AG09319 (cell line): ENCODE measurements at regions not wholly inside any gene's neighbourhood (a gene's known extent, or its start where the extent isn't known, plus 50 kb on each side); places are given as distances from the start of the nearest gene placed in this dataset.

Experiments
- DNase-seq: peaks from one replicate; pipeline ENCODE4 v3.0.0-alpha.2; 2010; ENCODE audit warnings: low read depth; ENCODE audit errors: extremely low read depth
- CTCF ChIP-seq: IDR thresholded peaks from 2 replicates; pipeline ENCODE4 v1.5.1; 2011; ENCODE audit warnings: low read depth, mild to moderate bottlenecking, inconsistent platforms, low read length, moderate library complexity

GRCh38 chr5:128750155-128750554 is 212.1 kb upstream of the FBN2 start:
- TF ChIP-seq CTCF = no peak
- DNase-seq = no peak

GRCh38 chr5:128757196-128757959 is 207.9 kb upstream of the SLC27A6 start:
- TF ChIP-seq CTCF = no peak
- no peak for DNase-seq

GRCh38 chr5:128762661-128763306 is 202.5 kb upstream of the SLC27A6 start:
- no peak for DNase-seq
- TF ChIP-seq CTCF = no peak

GRCh38 chr5:128763321-128763720 is 202.0 kb upstream of the SLC27A6 start:
- no peak for TF ChIP-seq CTCF
- DNase-seq = no peak

- no peak for TF ChIP-seq CTCF
- no peak for DNase-seq
Observed at GRCh38 chr5:128764601-128765310, 200.5 kb upstream of the SLC27A6 start.

GRCh38 chr5:128765448-128766061 is 199.7 kb upstream of the SLC27A6 start:
- DNase-seq = no peak
- TF ChIP-seq CTCF = no peak
